Neutrophil (primary cell): ENCODE measurements at regions not wholly inside any gene's neighbourhood (a gene's known extent, or its start where the extent isn't known, plus 50 kb on each side); places are given as distances from the start of the nearest gene placed in this dataset.
"Not testable (repeated sequence)": the region's sequence is repeated elsewhere in the genome, so short reads cannot be mapped to it uniquely, and the experiment has no call there.

Experiments
- H3K27ac ChIP-seq: fragments of 200-600 bp; sonication (generic); 2 replicates; pipeline ENCODE4 v1.5.1; 2016; ENCODE audit warnings: mild to moderate bottlenecking, moderate library complexity
- H3K27me3 ChIP-seq: fragments of 200-600 bp; sonication (generic); 2 replicates; pipeline ENCODE4 v1.6.0; 2016; ENCODE audit warnings: mild to moderate bottlenecking
- H3K36me3 ChIP-seq: fragments of 200-600 bp; sonication (generic); 2 replicates; pipeline ENCODE4 v1.5.1; 2017
- H3K4me1 ChIP-seq, 2 experiments: fragments of 200-600 bp in 1 of 2; sonication (generic) in 1 of 2; 1 replicate in 1 of 2; 2 replicates in 1 of 2; pipeline versions ENCODE4 v1.5.1 to v1.6.1; 2013 to 2016; ENCODE audit warnings: low read depth in 1 of 2, low read length in 1 of 2, mild to moderate bottlenecking in 1 of 2, moderate library complexity in 1 of 2; ENCODE audit not compliant: control insufficient read depth in 1 of 2, insufficient read depth in 1 of 2
- H3K4me3 ChIP-seq, 2 experiments: fragments of 200-600 bp in 1 of 2; sonication (generic) in 1 of 2; 1 replicate in 1 of 2; 2 replicates in 1 of 2; pipeline ENCODE4 v1.5.1; 2013 to 2016; ENCODE audit warnings: low read depth in 1 of 2, low read length in 1 of 2, mild to moderate bottlenecking in 1 of 2, moderate library complexity in 1 of 2
- H3K9me3 ChIP-seq: fragments of 200-600 bp; sonication (generic); 2 replicates; pipeline ENCODE4 v1.5.1; 2016
- CTCF ChIP-seq: fragments of 200-600 bp; sonication (generic); IDR thresholded peaks from 2 replicates; pipeline ENCODE4 v1.5.1; 2016; ENCODE audit warnings: antibody characterized with exemption

- H3K27me3 ChIP-seq: no peaks in the 10 kb centered on the region
Measured at GRCh38 chr7:101757879-101758278, 59.5 kb upstream of the CUX1 start.

GRCh38 chr7:101758519-101758918, 58.9 kb upstream of the CUX1 start:
- H3K36me3 ChIP-seq, H3K27me3 ChIP-seq, H3K27ac ChIP-seq, H3K9me3 ChIP-seq, H3K4me1 ChIP-seq, H3K4me3 ChIP-seq: not testable (repeated sequence)

More at GRCh38 chr7:101757879-101758278, 59.5 kb upstream of the CUX1 start:
- Histone ChIP-seq H3K4me3 (no peak overlapping the region), H3K27ac (no peak overlapping the region), H3K36me3 (no peaks in the 10 kb centered on the region), H3K9me3 (no peaks in the 10 kb centered on the region), H3K4me1 (peaks cover 8 to 10% of the 10 kb centered on the region in 2 experiments)
- no peak for TF ChIP-seq CTCF

GRCh38 chr7:101764221-101764620, 53.2 kb upstream of the CUX1 start:
- Histone ChIP-seq H3K27ac (no peak overlapping the region), H3K4me1 (no peaks in the 10 kb centered on the region), H3K9me3 (no peaks in the 10 kb centered on the region), H3K27me3 (no peaks in the 10 kb centered on the region), H3K36me3 (no peaks in the 10 kb centered on the region), H3K4me3 (no peak overlapping the region)
- TF ChIP-seq CTCF: no peak

- no peak overlapping the region for H3K4me3 ChIP-seq
- no peaks in the 10 kb centered on the region for H3K9me3 ChIP-seq
- H3K27me3 ChIP-seq: no peaks in the 10 kb centered on the region
- no peaks in the 10 kb centered on the region for H3K4me1 ChIP-seq
- H3K36me3 ChIP-seq: no peaks in the 10 kb centered on the region
- TF ChIP-seq CTCF: no peak
- H3K27ac ChIP-seq: no peak overlapping the region
Measured at GRCh38 chr7:101767544-101767943, 49.9 kb upstream of the CUX1 start.
